ENCODE measurements at regions not wholly inside any gene's neighbourhood (a gene's known extent, or its start where the extent isn't known, plus 50 kb on each side); places are given as distances from the start of the nearest gene placed in this dataset.
A peak's percentile ranks its signal among the peaks of the same experiment; 100 is the strongest.

DNA sequence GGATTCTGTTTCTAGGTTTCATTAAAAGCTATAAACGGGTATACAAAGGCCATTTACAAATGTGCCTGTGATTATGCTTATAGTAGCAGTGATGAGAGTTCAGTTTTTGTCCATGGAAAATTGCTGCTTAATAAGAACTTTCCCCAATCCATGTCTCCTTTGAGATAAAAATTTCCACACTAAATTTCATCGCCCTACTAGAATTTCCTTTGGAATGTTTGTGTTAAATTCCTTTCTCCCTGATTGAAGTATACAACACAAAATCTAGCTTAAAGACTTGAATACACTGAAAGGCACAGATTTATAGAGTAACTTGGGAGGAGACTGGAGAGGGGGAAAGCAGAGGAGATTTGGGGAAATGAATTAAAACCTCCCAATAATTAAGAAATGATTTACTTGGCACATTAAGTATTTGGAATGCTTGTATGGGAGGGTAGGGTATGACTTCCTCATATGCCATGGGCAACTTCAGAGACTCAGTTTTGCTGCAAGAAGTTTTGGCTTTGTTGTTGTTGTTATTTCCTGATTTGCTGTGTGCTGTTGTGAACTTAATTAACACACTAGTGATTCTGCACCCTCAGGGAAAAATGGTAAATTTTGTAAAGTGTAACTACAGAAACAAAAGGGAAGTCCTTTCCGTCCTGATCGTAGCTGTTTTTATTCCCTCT lies 157.6 kb upstream of the LMO4 start:
- H3K4me3 ChIP-seq: no peak overlapping the region
- no peaks in the 10 kb centered on the region for H3K27me3 ChIP-seq
- peak in 1 of 2 donors; percentile 11 for DNase-seq (ENCODE audit: low read depth in 1 of 2, low spot score in 1 of 2)
- H3K4me1 ChIP-seq (ENCODE audit: low read depth): peaks cover 21% of the 10 kb centered on the region
- no peaks in the 10 kb centered on the region for H3K36me3 ChIP-seq
- no peak for TF ChIP-seq CTCF (IDR thresholded peaks at IDR 0.05; ENCODE audit: low read depth, low read length)
- no peak overlapping the region for H3K27ac ChIP-seq
- no peaks in the 10 kb centered on the region for H3K9me3 ChIP-seq (ENCODE audit: low read depth)

DNA sequence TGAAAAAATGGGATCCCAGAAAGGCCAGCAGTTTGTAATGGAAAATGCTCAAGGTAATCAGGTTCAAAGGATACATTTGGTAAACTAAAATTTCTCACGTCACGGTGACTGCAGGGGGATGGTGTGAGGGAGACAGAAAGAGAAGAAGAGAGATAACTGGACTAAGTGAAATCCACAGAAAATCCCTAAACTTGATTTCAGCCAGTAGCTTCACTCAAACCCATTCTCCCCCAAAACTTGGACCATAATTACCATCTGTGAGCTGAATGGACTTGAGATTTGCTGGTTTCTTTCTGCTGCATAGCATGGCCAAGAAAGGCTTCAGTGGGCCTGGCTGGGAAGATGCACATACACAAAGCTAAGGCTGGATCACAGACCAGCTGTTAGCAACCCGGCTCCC lies 155.4 kb upstream of the LMO4 start:
- no peak for DNase-seq (ENCODE audit: low read depth in 1 of 2, low spot score in 1 of 2)
- H3K4me1 ChIP-seq (ENCODE audit: low read depth): peaks cover 21% of the 10 kb centered on the region
- H3K9me3 ChIP-seq (ENCODE audit: low read depth): no peaks in the 10 kb centered on the region
- TF ChIP-seq CTCF (IDR thresholded peaks at IDR 0.05; ENCODE audit: low read depth, low read length): no peak
- H3K27ac ChIP-seq: no peak overlapping the region
- H3K4me3 ChIP-seq: no peak overlapping the region
- H3K27me3 ChIP-seq: no peaks in the 10 kb centered on the region
- no peaks in the 10 kb centered on the region for H3K36me3 ChIP-seq

DNA sequence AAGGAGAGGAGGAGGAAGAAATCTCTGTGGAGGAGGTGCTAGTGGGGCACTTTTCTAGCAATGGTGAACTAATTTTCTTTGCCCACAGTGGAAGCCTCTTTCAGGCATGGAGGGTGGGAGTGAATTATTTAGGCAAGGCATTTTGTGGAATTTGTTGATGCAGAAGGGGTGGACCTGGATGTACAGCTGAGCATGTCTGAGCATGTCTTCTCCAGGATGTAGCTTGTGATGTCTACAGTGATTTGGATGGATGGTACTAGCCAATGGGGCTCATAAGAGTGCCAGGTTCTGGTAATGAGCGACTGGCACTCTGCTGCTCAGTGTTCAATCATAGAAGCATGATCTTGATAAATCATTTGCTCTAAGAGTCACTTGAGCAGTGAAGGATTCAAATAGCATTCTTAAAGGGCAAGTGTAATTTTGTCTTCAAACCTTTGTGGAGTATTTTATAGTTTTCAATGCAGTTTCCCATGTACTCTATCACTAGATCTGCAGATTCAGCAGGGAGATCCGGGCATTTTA lies 153.9 kb upstream of the LMO4 start:
- Histone ChIP-seq H3K9me3 (ENCODE audit: low read depth) (no peaks in the 10 kb centered on the region), H3K36me3 (no peaks in the 10 kb centered on the region), H3K4me1 (ENCODE audit: low read depth) (peaks cover 9% of the 10 kb centered on the region), H3K27me3 (no peaks in the 10 kb centered on the region), H3K4me3 (no peak overlapping the region), H3K27ac (no peak overlapping the region)
- no peak for TF ChIP-seq CTCF (IDR thresholded peaks at IDR 0.05; ENCODE audit: low read depth, low read length)
- no peak for DNase-seq (ENCODE audit: low read depth in 1 of 2, low spot score in 1 of 2)

DNA sequence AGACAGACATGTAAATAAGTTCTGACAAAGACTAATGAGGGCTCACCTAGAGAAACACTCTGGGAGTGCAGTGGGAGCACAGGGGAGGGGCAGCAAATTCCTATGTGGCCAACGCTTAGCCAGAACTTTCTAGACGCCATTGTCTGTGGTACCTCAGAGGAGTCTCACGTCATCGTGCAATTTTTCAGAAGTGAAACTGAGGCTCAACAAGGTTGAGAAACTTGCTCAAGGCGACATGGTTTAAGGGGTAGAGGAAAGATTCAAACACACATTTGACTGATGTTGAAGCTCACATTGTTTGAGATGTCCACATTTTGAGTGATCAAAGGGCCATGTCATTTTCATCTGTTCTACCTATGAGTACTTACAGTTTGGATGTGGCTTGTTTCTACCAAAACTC lies 152.6 kb upstream of the LMO4 start:
- no peak for DNase-seq (ENCODE audit: low read depth in 1 of 2, low spot score in 1 of 2)
- H3K36me3 ChIP-seq: no peaks in the 10 kb centered on the region
- no peak overlapping the region for H3K4me3 ChIP-seq
- H3K9me3 ChIP-seq (ENCODE audit: low read depth): no peaks in the 10 kb centered on the region
- H3K27ac ChIP-seq: no peak overlapping the region
- H3K4me1 ChIP-seq (ENCODE audit: low read depth): peaks cover 7% of the 10 kb centered on the region
- TF ChIP-seq CTCF (IDR thresholded peaks at IDR 0.05; ENCODE audit: low read depth, low read length): no peak
- no peaks in the 10 kb centered on the region for H3K27me3 ChIP-seq

DNA sequence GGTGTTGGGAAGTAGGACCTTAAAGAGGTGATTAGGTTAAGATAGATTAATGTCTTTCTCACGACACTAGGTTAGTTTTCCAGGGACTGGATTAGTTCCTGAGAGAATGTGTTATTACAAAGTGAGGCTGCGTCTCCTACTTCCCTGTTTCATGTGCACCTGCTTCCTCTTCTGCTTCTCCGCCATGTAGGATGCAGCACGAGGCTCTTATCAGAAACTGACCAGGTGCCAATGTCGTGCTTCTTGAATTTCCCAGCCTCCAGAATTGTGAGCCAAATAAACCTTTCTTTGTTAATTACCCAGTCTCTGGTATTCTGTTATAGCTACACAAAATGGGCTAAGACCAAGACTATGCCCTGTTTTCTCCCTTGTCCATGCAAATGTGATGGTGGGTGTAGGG lies 152.2 kb upstream of the LMO4 start:
- Histone ChIP-seq H3K36me3 (no peaks in the 10 kb centered on the region), H3K9me3 (ENCODE audit: low read depth) (no peaks in the 10 kb centered on the region), H3K4me1 (ENCODE audit: low read depth) (peaks cover 7% of the 10 kb centered on the region), H3K27ac (no peak overlapping the region), H3K27me3 (no peaks in the 10 kb centered on the region), H3K4me3 (no peak overlapping the region)
- DNase-seq (ENCODE audit: low read depth in 1 of 2, low spot score in 1 of 2): no peak
- TF ChIP-seq CTCF (IDR thresholded peaks at IDR 0.05; ENCODE audit: low read depth, low read length): no peak

Data from cardiac muscle cell (in vitro differentiated cells and primary cell).